Kidney (tissue), 13 donors: ENCODE measurements at regions not wholly inside any gene's neighbourhood (a gene's known extent, or its start where the extent isn't known, plus 50 kb on each side); places are given as distances from the start of the nearest gene placed in this dataset.

ENCODE experiments used
- DNase-seq, 5 donors: peaks; one replicate each; pipeline ENCODE4 v3.0.0-alpha.2; 2013 to 2020
- FAIRE-seq: peaks from 2 replicates; lab custom pipeline; 2012; peaks lifted over from hg19 to GRCh38; lab: Jason Lieb, UNC
- H3K27ac ChIP-seq, 2 donors: one replicate each; pipeline ENCODE4 v1.7.0; 2013; ENCODE audit warnings: low read depth in 2 of 2, low read length in 2 of 2, inconsistent platforms in 1 of 2
- H3K27me3 ChIP-seq: one replicate; pipeline ENCODE4 v1.7.1; 2013; ENCODE audit warnings: low read length, inconsistent platforms; ENCODE audit not compliant: control insufficient read depth, insufficient read depth
- H3K36me3 ChIP-seq, 3 donors: one replicate each; pipeline versions ENCODE4 v1.7.0 to v1.7.1; 2013; ENCODE audit warnings: low read length in 3 of 3, control low read depth in 1 of 3, inconsistent platforms in 1 of 3; ENCODE audit not compliant: insufficient read depth in 3 of 3, control insufficient read depth in 2 of 3
- H3K4me1 ChIP-seq, 3 donors: one replicate each; pipeline versions ENCODE4 v1.7.0 to v1.7.1; 2013; ENCODE audit warnings: low read length in 3 of 3, inconsistent platforms in 1 of 3, low read depth in 1 of 3; ENCODE audit not compliant: control insufficient read depth in 2 of 3, insufficient read depth in 2 of 3
- H3K4me3 ChIP-seq, 3 donors: one replicate each; pipeline versions ENCODE4 v1.7.0 to v1.8.1; 2013; ENCODE audit warnings: low read length in 3 of 3, control low read depth in 1 of 3, inconsistent platforms in 1 of 3
- H3K9ac ChIP-seq, 3 donors: one replicate each; pipeline versions ENCODE4 v1.7.0 to v1.7.1; 2013; ENCODE audit warnings: low read length in 3 of 3, control low read depth in 1 of 3, inconsistent platforms in 1 of 3
- H3K9me3 ChIP-seq, 3 donors: one replicate each; pipeline versions ENCODE4 v1.7.0 to v1.7.1; 2013; ENCODE audit warnings: low read length in 3 of 3, control low read depth in 1 of 3, inconsistent platforms in 1 of 3; ENCODE audit not compliant: control insufficient read depth in 2 of 3, insufficient read depth in 1 of 3
- CTCF ChIP-seq: IDR thresholded peaks from 3 replicates; pipeline ENCODE4 v1.5.1; 2012; ENCODE audit warnings: mild to moderate bottlenecking, moderate library complexity, borderline replicate concordance; ENCODE audit not compliant: insufficient read depth; ENCODE audit errors: extremely low read depth
- intact Hi-C: fragments of 100-400 bp; cut with DNase I; formaldehyde crosslinking; loops from one replicate; pipeline ENCODE4 v1.11.1; 2022
- donor health status: control.
- donor health status: control.
- donor health status: control.
- donor health status: control.
- donor health status: control.
- donor health status: DM: yes; HTN: yes; CAD: no.
- donor health status: Normal renal cell carcinoma (clear cell type).

DNA sequence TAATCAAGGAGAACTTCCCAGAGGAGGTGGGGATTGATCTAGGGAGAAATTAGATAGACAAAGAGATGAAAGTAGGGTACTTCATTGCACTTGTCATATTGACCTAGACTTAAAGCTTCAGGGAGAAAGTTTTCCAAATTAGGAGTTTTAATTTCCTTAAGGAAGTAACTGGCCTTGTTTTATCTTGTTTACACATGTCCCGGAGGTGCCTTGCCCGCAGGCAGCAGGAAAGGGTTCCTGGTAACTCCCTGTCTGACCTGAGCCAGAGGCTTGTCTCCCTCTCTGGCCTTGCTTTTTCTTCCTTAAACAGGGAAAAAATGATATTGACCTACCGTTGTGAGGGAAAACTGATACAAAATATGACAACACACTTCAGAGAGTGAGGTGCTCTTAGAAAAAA is 181.6 kb downstream of the EVX1 start:
- no peak overlapping the region for H3K27ac ChIP-seq
- no peak for TF ChIP-seq CTCF
- no peak overlapping the region for H3K4me3 ChIP-seq
- no peak overlapping the region for H3K9ac ChIP-seq
- DNase-seq: no peak
- intact Hi-C loops: no loop called here
- H3K27me3 ChIP-seq: no peaks in the 10 kb centered on the region
- no peak for FAIRE-seq
- H3K4me1 ChIP-seq: no peaks in the 10 kb centered on the region
- H3K36me3 ChIP-seq: no peaks in the 10 kb centered on the region
- H3K9me3 ChIP-seq: no peaks in the 10 kb centered on the region

DNA sequence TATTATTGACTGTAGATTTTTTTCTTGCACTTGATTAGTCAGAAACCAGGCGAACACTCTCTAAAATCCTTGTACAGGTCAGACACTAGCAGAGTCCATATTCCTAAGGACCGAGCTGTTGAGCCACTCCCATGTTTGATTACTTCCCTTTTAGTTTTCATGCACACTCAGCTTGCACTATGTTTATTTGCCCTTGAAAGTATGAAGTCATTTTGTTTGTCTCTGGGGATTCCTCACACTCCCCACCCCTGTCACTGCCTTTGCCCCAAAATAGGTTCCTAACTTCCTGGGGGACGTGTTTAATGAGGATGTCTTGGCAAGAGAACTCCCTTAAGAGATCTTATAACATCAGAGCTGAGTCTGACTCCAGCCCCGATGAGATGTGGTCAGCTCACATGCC is 182.1 kb downstream of the EVX1 start:
- H3K9me3 ChIP-seq: no peaks in the 10 kb centered on the region
- H3K9ac ChIP-seq: no peak overlapping the region
- H3K27me3 ChIP-seq: no peaks in the 10 kb centered on the region
- no peak for DNase-seq
- no peaks in the 10 kb centered on the region for H3K36me3 ChIP-seq
- no peak for TF ChIP-seq CTCF
- H3K4me3 ChIP-seq: no peak overlapping the region
- no peaks in the 10 kb centered on the region for H3K4me1 ChIP-seq
- no peak for FAIRE-seq
- intact Hi-C loops: no loop called here
- H3K27ac ChIP-seq: no peak overlapping the region

- Histone ChIP-seq H3K36me3 (no peaks in the 10 kb centered on the region), H3K4me3 (no peak overlapping the region), H3K4me1 (no peaks in the 10 kb centered on the region), H3K27me3 (no peaks in the 10 kb centered on the region), H3K27ac (no peak overlapping the region), H3K9me3 (no peaks in the 10 kb centered on the region), H3K9ac (no peak overlapping the region)
- DNase-seq (no peak), FAIRE-seq (no peak)
- intact Hi-C loops: no loop called here
- TF ChIP-seq CTCF: no peak
Observed at GRCh38 chr7:27427416-27427815, 184.8 kb downstream of the EVX1 start.

- H3K36me3 ChIP-seq: no peaks in the 10 kb centered on the region
- H3K27ac ChIP-seq: no peak overlapping the region
- no peak for TF ChIP-seq CTCF
- H3K9ac ChIP-seq: no peak overlapping the region
- H3K4me3 ChIP-seq: no peak overlapping the region
- intact Hi-C loops: no loop called here
- DNase-seq (no peak), FAIRE-seq (no peak)
- no peaks in the 10 kb centered on the region for H3K4me1 ChIP-seq
- H3K27me3 ChIP-seq: no peaks in the 10 kb centered on the region
- no peaks in the 10 kb centered on the region for H3K9me3 ChIP-seq
Observed at GRCh38 chr7:27430105-27430504, 187.5 kb downstream of the EVX1 start.
